K562 (cell line): ENCODE measurements at regions not wholly inside any gene's neighbourhood (a gene's known extent, or its start where the extent isn't known, plus 50 kb on each side); places are given as distances from the start of the nearest gene placed in this dataset.

Experiments used
- POLR3A ChIP-seq: IDR thresholded peaks from 2 replicates; pipeline ENCODE4 v1.6.1; 2011; ENCODE audit warnings: borderline replicate concordance, mild to moderate bottlenecking, moderate library complexity; ENCODE audit not compliant: insufficient read length, insufficient read depth; ENCODE audit errors: extremely low read depth
- TF ChIP-seq, protein P1 (sequence below), 3 experiments: IDR thresholded peaks in 2 of 3; conservative IDR thresholded peaks in 1 of 3; 2 replicates each; pipeline ENCODE4 v1.5.1; 2011 to 2012; ENCODE audit warnings: low read length in 3 of 3, mild to moderate bottlenecking in 3 of 3, control low read depth in 2 of 3, improper control_type of control experiment in 1 of 3, inconsistent platforms in 1 of 3, low read depth in 1 of 3, mixed read lengths in 1 of 3, moderate library complexity in 1 of 3; ENCODE audit not compliant: insufficient read depth in 2 of 3

GRCh38 chr5:167872791-167873190 is 418.7 kb upstream of the WWC1 start:
- TF ChIP-seq, protein P1, sequence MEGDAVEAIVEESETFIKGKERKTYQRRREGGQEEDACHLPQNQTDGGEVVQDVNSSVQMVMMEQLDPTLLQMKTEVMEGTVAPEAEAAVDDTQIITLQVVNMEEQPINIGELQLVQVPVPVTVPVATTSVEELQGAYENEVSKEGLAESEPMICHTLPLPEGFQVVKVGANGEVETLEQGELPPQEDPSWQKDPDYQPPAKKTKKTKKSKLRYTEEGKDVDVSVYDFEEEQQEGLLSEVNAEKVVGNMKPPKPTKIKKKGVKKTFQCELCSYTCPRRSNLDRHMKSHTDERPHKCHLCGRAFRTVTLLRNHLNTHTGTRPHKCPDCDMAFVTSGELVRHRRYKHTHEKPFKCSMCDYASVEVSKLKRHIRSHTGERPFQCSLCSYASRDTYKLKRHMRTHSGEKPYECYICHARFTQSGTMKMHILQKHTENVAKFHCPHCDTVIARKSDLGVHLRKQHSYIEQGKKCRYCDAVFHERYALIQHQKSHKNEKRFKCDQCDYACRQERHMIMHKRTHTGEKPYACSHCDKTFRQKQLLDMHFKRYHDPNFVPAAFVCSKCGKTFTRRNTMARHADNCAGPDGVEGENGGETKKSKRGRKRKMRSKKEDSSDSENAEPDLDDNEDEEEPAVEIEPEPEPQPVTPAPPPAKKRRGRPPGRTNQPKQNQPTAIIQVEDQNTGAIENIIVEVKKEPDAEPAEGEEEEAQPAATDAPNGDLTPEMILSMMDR (IDR thresholded peaks at IDR 0.05 in 2 of 3, conservative IDR thresholded peaks at IDR 0.05 in 1 of 3; ENCODE audit: insufficient read depth in 2 of 3, low read depth in 1 of 3, low read length in 3 of 3) = no peak
- no peak for TF ChIP-seq POLR3A
